Uterus (tissue), 3 donors: ENCODE measurements at regions not wholly inside any gene's neighbourhood (a gene's known extent, or its start where the extent isn't known, plus 50 kb on each side); places are given as distances from the start of the nearest gene placed in this dataset. TPM values are rescaled to one million over a fixed set of nuclear protein-coding genes. Genes with fewer than 3 reads are reported as not detected.

Experiments
- DNase-seq, 2 donors: peaks; one replicate each; pipeline ENCODE4 v3.0.0-alpha.2; 2019 to 2020
- H3K27ac ChIP-seq, 2 donors: fragments of 200-600 bp; sonication (generic); 1 replicate in 1 of 2; 2 replicates in 1 of 2; pipeline ENCODE4 v1.5.1; 2016 to 2018
- H3K27me3 ChIP-seq, 2 donors: fragments of 200-600 bp; sonication (generic); one replicate each; pipeline ENCODE4 v1.5.1; 2018 to 2019; ENCODE audit warnings: control low read depth in 1 of 2
- H3K36me3 ChIP-seq, 2 donors: fragments of 200-600 bp; sonication (generic); one replicate each; pipeline ENCODE4 v1.5.1; 2019; ENCODE audit warnings: control low read depth in 1 of 2
- H3K4me1 ChIP-seq, 2 donors: fragments of 200-600 bp; sonication (generic); one replicate each; pipeline ENCODE4 v1.5.1; 2018 to 2019; ENCODE audit warnings: control low read depth in 1 of 2
- H3K4me3 ChIP-seq, 2 donors: fragments of 200-600 bp; sonication (generic); 1 replicate in 1 of 2; 2 replicates in 1 of 2; pipeline ENCODE4 v1.5.1; 2018 to 2019; ENCODE audit warnings: mild to moderate bottlenecking in 1 of 2
- H3K9me3 ChIP-seq, 2 donors: fragments of 200-600 bp; sonication (generic); one replicate each; pipeline ENCODE4 v1.5.1; 2019; ENCODE audit warnings: control low read depth in 1 of 2
- POLR2A ChIP-seq, 2 donors: fragments of 450-650 bp; IDR thresholded peaks; one replicate each; pipeline ENCODE4 v1.6.1; 2016; ENCODE audit warnings: antibody characterized with exemption in 2 of 2, mild to moderate bottlenecking in 1 of 2, moderate library complexity in 1 of 2
- intact Hi-C: fragments of 100-400 bp; cut with DNase I; formaldehyde crosslinking; loops from one replicate; pipeline ENCODE4 v1.15.1; 2023; ENCODE audit warnings: low total_unique reads
- small RNA-seq: library from RNA; depleted of rRNA; stranded (forward); fragments of <200 nt; gene quantifications from one replicate; pipeline ENCODE3, GENCODE V24; 2016
- TF ChIP-seq, protein P1 (sequence below), 4 experiments: fragments of 200-600 bp in 2 of 4; fragments of 450-650 bp in 2 of 4; sonication (generic) in 2 of 4; IDR thresholded peaks; one replicate each; pipeline ENCODE4 v1.5.1; 2016 to 2019; ENCODE audit warnings: antibody characterized with exemption in 4 of 4, mild to moderate bottlenecking in 2 of 4, moderate library complexity in 1 of 4
- donor health status: DM: yes; HTN: yes; CAD: no.

DNA sequence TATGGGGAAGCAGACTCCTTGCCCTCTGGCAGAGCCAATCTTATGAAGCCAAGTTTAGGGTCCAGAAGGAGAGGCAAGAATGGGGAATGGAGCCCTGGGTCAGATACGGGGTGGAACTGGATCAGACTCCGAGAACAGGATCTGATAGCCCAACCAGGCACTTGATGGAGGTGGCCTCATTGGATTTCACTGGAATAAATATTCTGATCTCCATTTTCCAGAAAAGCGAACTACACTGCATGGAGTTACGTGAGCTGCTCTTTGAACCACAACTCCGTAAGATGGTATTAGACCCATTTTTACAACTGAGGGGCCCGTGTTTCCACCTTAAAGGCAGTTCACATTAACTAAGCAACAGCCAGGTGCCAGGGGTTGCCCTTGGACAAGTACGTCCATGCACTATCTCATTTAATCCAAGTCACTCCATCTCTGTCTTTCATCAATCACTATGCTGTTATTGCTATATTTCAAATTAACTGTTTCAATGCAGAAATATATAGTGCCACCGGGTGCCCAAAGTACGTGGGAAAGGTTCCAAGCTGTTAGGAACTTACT, 155.2 kb downstream of the BCL11B start:
- H3K27me3 ChIP-seq, result peaks cover 0 to 4% of the 10 kb centered on the region in 2 donors
- DNase-seq, result no peak

DNA sequence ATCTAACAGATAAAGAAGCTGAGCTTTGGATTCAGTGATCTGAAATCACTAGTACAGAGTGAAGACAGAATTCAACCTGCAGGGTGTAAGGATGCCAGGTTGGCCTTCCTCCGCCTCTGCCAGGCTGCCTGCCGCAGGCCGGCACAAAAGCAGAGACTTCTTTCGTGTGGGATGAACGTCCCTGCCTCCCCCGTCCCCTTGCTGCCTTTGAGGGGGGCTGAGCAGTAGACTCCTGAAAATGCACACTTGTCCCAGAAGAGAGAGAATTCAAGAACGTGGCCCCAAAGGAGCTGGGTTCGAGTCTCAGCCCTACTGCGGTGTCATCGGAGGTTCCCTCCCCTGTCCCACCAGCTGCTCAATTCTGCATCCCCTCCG, 154.3 kb downstream of the BCL11B start:
- TF ChIP-seq POLR2A (IDR thresholded peaks at IDR 0.05), result no peak
- Histone ChIP-seq H3K9me3 (no peaks in the 10 kb centered on the region), H3K27me3 (peaks cover 0 to 4% of the 10 kb centered on the region in 2 donors), H3K4me1 (no peaks in the 10 kb centered on the region), H3K4me3 (no peak overlapping the region), H3K36me3 (no peaks in the 10 kb centered on the region), H3K27ac (no peak overlapping the region)
- DNase-seq, result no peak
- intact Hi-C loops, result no loop called here

More for the DNA sequence above, 155.2 kb downstream of the BCL11B start:
- Histone ChIP-seq H3K4me1 (no peaks in the 10 kb centered on the region), H3K9me3 (no peaks in the 10 kb centered on the region), H3K27ac (no peak overlapping the region), H3K36me3 (no peaks in the 10 kb centered on the region), H3K4me3 (no peak overlapping the region)
- intact Hi-C loops, result no loop called here
- no peak for TF ChIP-seq POLR2A (IDR thresholded peaks at IDR 0.05)
- TF ChIP-seq, protein P1, sequence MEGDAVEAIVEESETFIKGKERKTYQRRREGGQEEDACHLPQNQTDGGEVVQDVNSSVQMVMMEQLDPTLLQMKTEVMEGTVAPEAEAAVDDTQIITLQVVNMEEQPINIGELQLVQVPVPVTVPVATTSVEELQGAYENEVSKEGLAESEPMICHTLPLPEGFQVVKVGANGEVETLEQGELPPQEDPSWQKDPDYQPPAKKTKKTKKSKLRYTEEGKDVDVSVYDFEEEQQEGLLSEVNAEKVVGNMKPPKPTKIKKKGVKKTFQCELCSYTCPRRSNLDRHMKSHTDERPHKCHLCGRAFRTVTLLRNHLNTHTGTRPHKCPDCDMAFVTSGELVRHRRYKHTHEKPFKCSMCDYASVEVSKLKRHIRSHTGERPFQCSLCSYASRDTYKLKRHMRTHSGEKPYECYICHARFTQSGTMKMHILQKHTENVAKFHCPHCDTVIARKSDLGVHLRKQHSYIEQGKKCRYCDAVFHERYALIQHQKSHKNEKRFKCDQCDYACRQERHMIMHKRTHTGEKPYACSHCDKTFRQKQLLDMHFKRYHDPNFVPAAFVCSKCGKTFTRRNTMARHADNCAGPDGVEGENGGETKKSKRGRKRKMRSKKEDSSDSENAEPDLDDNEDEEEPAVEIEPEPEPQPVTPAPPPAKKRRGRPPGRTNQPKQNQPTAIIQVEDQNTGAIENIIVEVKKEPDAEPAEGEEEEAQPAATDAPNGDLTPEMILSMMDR (IDR thresholded peaks at IDR 0.05), result no peak

DNA sequence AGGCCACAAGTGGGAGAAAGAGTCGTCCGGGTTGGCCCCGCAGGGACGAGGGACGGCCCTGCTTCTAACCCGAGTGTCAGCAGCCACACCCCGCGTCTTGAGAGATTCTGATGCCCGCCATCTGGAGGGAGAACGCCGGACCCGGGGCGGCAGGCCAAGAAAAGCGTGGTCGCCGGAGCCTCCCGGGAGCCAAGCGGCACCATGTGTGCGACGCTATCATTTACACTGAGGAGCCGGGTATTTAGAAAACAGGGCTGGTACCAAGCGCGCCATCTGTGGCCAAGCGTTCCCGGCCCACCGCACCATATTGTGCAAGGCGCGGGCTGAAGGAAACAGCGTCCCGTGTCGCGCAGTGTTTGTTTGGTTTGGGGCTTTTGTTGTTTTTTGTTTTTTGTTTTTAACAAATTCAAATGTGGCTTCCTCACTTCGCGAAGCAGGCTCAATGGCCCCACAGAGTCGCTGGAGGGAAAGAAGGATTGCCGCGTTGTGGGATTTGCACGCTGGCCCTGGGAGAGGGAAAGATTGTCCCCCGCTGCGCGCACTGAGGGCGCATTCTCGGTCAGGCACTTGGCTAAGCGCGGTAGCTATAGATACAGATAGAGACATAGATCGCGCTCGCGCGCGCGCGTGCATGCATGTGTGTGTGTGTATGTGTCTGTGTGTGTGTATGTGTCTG, 153.8 kb downstream of the BCL11B start:
- H3K9me3 ChIP-seq, result no peaks in the 10 kb centered on the region
- no peak overlapping the region for H3K4me3 ChIP-seq
- H3K27me3 ChIP-seq, result peaks cover 0 to 4% of the 10 kb centered on the region in 2 donors
- no peaks in the 10 kb centered on the region for H3K4me1 ChIP-seq
- no peak for TF ChIP-seq POLR2A (IDR thresholded peaks at IDR 0.05)
- TF ChIP-seq, protein P1 (IDR thresholded peaks at IDR 0.05), result no peak
- no peaks in the 10 kb centered on the region for H3K36me3 ChIP-seq
- H3K27ac ChIP-seq, result no peak overlapping the region
- intact Hi-C loops, result no loop called here
- no peak for DNase-seq

DNA sequence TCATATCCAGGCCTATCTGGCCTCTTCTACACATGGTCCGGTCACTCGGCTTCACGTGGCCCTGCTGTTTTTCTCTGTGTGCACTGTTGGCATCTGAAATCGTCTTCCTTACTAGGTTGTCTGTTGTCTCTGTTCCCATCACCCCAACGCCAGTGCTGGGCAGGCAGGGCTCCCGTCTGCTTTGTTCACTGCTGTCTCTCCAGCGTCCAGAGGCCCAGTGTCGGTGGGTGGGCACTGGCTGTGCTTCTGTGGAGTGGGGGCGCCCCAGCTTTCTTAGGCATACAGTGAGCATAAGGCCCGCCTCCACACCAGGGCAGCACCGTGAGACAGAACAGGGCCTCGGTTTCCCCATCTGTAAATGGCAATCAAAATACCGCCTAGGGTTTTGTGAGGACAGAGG, 153.1 kb downstream of the BCL11B start:
- DNase-seq, result no peak
- H3K27ac ChIP-seq, result no peak overlapping the region
- intact Hi-C loops, result no loop called here

More for the DNA sequence above, 153.1 kb downstream of the BCL11B start:
- no peaks in the 10 kb centered on the region for H3K9me3 ChIP-seq
- H3K36me3 ChIP-seq, result no peaks in the 10 kb centered on the region
- no peak overlapping the region for H3K4me3 ChIP-seq
- no peaks in the 10 kb centered on the region for H3K4me1 ChIP-seq
- TF ChIP-seq, protein P1 (IDR thresholded peaks at IDR 0.05), result no peak
- peaks cover 0 to 4% of the 10 kb centered on the region in 2 donors for H3K27me3 ChIP-seq

Small RNA genes in the stretch of these regions (small RNA-seq; reads per million reads assigned to genes)
- not detected for gene AL162151.2
- gene RN7SL714P, result not detected
